ENCODE measurements at regions not wholly inside any gene's neighbourhood (a gene's known extent, or its start where the extent isn't known, plus 50 kb on each side); places are given as distances from the start of the nearest gene placed in this dataset.

DNA sequence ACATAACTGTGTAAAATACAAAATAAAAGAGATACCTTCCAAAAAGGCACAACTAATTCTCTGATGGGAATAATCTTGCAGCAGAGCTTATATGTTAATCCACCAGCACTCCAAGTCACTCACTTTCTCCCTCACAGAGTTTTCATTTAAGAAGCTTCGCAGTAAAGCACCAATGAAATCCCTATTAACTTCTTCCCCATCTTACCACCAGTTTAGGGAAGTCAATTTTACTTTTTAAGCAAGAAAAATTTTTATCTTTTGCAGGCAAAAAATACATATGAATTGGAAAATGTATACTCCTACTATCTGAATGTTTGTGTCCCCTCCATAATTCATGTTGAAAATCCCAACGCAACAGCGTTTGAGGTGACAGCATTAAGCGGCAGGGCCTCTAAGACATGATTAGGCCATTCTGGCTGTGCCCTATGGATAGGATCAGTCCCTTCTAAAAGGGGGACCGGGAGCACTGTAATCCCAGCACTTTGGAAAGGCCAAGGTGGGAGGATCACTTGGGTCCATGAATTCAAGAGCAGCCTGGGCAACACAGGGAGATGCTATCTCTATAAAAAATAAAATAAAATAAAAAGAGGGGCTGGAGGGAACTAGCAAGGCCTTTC lies 435.8 kb downstream of the SHQ1 start:
- no peak for FAIRE-seq
- no peak for DNase-seq (ENCODE audit: insufficient read length, low spot score)

DNA sequence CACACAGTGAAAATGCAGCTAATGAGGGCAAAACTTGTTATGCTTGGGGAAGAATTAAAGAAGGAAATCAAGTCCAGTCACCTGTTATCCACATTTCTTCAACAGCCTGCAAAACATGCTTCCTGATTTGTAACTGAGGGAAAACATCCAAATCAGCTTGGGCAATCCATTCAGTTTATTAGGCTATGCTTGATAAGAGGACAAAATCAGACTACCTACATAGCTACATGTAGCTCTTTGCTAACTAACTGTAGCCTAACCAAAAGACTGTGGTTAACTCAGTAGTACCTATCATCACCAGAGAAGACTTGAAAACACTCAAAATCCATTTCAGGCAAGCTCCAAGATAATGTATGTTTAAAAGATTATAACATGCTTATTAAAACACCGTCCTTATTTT lies 436.4 kb downstream of the SHQ1 start:
- FAIRE-seq, result no peak
- DNase-seq (ENCODE audit: insufficient read length, low spot score), result no peak

DNA sequence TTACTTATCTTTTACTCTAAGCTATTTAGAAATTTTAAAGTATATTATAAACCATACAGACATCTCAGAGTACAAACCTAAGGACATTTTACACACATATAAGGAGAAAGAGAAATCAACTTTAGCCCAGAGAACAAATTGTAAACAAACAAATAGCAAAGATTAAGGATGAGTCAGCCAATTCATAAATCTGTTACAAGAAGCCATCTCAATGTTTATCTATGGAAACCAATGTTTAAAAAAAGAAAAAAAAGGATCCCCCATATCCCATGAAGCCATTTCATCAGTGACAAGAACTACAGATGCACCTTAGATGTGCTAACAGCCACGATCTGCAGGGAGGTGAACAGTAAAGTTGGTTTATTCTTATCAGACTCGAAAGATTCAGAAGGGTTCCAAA lies 437.1 kb downstream of the SHQ1 start:
- FAIRE-seq (no peak), DNase-seq (ENCODE audit: insufficient read length, low spot score) (no peak)

DNA sequence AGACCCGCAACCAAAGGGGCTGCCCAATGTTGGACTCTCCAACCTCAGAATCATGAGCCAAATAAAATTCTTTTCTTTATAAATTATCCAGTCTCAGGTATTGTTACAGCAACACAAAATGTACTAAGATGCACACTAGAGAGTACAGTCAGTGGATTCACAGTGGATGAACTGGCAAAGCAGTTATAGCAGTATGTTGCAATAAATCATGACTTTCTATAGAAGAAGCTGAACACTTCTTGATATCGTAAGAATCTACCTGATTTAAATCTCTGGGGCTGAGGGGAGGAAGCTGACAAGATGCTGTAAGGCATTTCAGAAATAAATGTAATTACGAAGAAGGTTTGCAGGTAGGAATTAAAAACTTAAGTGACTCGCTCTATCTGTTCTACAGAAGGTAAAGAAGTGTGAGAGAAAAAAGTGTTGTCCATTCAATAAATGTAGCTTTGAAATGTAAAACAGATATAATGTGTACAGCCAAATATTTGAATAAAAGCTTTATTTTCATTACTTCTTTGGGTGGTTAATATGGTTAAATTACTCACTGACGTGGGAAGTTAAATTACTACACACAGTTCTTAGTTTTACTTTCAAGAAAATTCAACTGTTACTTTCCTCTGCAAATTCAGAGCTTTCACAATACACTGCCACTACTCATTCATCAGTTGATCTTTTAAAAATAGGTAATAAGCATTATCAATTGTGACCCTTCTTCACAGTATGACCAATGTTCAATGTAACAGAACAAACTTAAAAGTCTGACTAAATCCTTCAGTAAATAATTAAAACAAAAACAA lies 439.1 kb downstream of the SHQ1 start:
- no peak for FAIRE-seq
- DNase-seq (ENCODE audit: insufficient read length, low spot score), result no peak

DNA sequence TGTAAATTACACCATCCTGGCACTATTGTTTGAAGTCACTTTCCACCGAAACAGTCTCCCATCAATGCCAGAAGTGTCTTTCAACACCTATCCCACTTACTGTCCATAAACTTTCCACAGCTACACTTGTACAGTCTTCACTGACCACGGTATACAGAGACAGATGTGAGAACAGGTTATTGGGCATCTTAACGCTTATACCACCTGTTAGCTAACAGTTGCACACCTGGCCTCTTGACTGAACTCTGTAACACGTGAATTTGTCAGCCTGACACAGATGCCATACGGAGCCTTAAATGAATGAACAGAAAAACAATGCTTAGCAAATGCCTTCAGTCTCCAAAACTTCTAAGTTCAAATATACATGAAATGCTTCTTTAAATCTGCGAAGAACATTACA lies 440.5 kb downstream of the SHQ1 start:
- DNase-seq (ENCODE audit: insufficient read length, low spot score) (no peak), FAIRE-seq (no peak)

DNA sequence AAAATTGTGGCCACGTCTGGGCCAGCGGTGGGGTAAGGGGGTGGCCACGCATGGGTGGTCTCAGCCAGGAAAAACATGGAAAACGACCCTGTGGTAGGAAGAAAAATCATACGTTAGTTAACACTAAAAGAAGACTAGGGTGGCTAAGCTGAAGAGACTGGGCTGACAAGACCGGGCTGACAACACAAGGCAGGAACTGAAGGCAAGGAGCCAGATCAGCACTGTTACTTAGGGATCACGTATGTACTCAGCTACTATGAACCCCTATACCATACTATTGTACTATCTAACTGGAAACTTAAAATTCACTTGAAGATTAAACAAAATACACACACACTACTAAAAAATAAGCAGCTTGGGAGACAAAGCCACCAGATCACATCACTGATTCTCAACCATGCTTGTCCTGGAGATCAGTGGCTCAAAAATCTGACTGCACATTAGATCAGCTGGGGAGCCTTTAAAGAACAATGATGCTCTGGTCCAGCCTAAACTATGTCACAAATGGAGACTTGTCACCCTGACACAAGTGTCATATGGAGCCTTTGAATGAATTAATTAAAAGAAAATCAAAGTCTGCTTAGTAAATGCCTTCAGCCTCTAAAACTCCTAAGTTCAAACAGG lies 442.2 kb downstream of the SHQ1 start:
- DNase-seq (ENCODE audit: insufficient read length, low spot score) (no peak), FAIRE-seq (no peak)

DNA sequence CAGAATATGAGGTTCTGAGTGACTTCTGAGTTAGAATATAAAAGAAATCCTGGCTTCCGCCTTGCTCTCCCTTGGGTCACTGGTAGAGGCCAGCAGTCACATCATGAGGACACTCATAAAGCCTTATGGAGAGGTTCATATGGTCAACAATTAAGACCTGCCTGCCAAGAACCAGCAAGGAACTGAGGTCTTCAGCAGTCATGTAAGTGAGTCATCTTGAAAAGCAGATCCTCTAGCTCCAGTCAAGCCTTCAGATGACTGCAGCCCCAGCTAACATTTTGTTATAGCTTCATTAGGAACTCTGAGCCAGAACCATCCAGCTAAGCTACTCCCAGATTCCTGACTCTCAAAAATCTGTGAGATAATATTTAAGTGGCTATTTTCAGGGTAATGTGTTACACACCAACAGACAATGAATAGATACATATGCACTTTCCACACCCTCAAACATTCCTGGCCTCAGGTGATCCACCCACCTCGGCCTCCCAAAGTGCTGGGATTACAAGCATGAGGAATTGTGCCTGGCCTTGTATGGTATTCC lies 447.2 kb downstream of the SHQ1 start:
- DNase-seq (ENCODE audit: insufficient read length, low spot score) (no peak), FAIRE-seq (no peak)

DNA sequence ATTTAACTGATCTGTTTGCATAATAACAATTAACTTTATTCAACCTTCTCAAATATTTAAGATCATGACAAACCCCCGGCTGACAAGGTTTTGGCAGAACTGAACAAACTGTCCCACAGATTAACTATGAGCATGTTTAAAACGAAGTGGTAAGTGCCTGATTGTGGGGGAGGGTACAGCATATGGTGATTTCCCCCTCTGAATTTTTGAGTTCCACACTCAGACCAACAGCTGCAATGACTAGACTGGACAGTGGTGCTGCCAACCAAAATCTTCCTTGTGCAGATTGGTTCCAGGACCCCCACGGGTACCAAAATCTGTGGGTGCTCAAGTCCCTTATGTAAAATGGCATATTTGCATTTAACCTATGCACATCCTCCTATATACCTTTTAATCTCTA lies 449.5 kb downstream of the SHQ1 start:
- DNase-seq (ENCODE audit: insufficient read length, low spot score) (no peak), FAIRE-seq (no peak)

DNA sequence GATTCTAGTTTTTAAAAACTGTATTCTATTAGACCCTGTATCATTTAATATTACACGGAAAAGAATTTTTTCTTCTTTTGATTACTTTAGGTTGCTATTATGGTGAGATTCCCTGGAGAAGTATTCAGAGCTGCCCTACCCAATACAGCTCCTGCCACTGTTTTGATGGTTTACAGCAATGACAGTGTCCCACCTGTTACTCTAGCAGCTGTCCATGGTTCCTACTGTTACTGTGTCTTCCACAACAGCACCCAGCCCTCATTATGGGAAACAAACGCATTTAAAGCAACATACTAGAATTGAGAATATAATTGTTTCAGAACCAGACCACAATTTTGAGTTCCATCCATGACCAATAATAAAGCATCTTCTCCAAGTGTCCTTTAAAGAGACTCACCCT lies 450.7 kb downstream of the SHQ1 start:
- FAIRE-seq (no peak), DNase-seq (ENCODE audit: insufficient read length, low spot score) (no peak)

DNA sequence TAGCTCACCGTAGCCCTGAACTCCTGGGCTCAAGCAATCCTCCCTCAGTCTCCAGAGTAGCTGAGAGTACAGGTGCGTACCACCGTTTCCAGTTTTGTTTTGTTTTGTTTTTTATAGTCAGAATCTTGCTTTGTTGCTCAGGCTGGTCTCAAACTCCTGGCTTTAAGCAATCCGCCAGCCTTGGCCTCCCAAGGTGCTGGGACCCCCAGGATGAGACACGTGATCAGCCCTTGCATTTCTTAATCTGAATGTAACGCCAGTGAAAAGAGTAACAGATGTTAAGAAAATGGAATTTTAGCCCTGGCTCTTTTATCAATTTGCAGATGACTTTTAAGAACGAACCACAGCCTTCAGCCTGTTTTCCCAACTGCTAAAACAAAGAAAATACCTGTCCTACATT lies 451.3 kb downstream of the SHQ1 start:
- FAIRE-seq, result no peak

DNA sequence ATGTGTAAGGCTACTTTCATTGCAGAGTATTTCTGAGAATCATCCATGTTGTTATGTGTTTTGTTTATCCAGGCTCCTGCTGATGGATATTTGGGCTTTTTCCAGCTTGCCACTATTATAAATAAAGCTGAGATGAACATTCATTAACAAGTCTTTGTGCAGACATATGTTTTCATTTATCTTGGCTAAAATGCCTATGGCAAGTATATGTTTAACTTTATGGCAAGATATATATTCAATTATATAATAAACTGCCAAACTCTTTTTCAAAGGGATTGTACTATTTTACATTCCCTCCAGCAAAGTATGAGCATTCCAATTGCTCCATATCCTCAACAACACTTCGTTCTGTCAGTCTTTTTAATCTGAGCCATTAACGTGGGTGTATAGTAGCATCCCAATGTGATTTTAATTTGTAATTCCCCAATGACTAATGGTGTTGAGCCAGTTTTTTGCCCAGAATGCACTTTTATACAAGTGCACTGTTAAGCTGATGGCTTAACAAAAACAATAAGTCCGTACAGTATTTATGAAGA lies 452.4 kb downstream of the SHQ1 start:
- no peak for FAIRE-seq
- DNase-seq (ENCODE audit: insufficient read length, low spot score), result no peak

More for the DNA sequence above, 451.3 kb downstream of the SHQ1 start:
- no peak for DNase-seq (ENCODE audit: insufficient read length, low spot score)

DNA sequence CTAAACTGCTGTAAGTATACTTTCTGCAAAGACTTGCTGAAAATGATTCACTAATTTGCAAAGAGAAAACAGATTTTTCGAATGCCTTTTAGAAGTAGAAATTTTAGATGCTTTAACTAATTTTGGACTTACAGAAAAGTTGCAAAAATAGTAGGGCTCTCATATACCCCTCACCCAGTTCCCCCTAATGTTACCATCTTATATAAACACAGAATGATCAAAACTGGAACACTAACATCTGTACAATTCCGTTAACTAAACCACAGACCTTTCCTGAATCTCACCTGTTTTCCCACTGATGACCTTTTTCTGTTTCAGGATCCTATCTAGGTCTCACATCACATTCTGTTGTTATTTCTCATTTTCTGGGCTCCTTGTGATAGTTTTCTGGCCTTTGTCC lies 454.8 kb downstream of the SHQ1 start:
- FAIRE-seq (no peak), DNase-seq (ENCODE audit: insufficient read length, low spot score) (no peak)

DNA sequence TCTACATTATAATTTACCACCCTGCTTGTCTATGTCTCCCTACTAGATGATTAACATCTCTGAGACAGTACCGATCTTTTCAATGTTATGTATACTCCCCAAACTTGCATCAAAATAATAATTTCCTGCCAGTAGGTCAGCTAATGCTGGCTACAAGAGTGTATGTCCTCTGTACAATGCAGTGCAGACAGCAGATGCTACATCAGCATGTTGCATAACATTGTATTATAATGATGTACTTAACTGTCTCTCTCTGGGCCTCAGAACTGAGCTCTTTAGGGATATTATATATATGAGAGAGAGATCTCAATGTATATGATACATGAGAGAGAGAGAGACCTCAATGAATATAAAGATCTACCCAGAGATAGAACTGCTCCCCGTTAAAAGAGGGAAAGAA lies 456.6 kb downstream of the SHQ1 start:
- no peak for DNase-seq (ENCODE audit: insufficient read length, low spot score)
- no peak for FAIRE-seq

DNA sequence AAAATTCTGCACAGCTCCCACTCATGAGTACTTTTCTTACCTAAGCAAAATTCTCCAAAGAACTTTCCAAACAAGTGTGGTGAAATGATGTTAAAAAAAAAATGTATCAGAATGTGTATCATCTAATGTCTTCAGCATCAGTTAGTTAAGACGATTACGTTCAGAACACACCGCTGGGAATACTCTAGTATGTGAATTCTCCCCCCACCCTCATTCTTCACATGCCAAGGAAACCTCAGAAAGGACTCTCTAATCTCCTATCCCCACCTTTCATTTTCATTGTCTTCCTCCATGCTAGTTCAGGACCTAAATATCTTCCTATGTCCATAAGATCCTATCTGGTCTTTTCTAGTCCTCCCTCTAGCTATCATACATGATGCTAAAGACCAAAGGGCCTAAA lies 457.4 kb downstream of the SHQ1 start:
- FAIRE-seq, result no peak
- DNase-seq (ENCODE audit: insufficient read length, low spot score), result no peak

DNA sequence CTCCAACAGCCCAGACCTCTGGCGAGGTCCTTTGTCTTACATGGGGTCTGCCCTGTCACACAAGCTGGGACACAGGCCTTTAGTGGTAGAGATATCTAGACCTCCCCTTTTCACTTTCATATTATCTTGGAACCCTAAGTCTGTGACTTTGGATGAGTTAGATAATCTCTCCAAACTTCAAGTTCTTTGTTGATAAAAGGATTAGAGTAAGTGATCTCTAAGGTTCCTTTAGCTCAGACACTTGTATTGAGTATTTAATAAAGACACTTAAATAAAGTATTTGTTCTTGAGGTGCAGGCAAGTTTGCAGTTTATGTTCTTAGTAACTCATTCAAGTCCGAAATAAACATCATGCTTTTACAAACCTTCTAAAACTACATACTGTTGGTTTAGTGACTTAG lies 459.6 kb downstream of the SHQ1 start:
- FAIRE-seq (no peak), DNase-seq (ENCODE audit: insufficient read length, low spot score) (no peak)

DNA sequence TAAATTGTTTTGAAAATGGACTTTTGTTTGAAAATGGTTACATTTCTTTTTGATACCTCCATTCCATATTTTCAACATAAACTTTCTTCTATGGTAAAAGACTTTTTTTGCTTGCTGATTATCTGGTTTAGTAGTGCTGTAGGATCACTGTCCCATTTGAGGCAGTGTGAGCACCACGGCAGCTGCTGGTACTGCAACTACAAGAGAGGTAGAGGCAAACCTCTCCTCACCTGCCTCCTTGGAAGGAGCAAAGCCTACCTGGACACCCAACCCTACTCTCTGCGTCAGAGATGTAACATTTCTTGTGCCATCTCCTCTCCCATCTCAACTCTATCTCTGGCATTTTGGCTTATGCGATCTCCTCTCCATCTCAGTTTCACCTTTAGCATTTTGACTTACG lies 460.1 kb downstream of the SHQ1 start:
- no peak for FAIRE-seq
- DNase-seq (ENCODE audit: insufficient read length, low spot score), result no peak

DNA sequence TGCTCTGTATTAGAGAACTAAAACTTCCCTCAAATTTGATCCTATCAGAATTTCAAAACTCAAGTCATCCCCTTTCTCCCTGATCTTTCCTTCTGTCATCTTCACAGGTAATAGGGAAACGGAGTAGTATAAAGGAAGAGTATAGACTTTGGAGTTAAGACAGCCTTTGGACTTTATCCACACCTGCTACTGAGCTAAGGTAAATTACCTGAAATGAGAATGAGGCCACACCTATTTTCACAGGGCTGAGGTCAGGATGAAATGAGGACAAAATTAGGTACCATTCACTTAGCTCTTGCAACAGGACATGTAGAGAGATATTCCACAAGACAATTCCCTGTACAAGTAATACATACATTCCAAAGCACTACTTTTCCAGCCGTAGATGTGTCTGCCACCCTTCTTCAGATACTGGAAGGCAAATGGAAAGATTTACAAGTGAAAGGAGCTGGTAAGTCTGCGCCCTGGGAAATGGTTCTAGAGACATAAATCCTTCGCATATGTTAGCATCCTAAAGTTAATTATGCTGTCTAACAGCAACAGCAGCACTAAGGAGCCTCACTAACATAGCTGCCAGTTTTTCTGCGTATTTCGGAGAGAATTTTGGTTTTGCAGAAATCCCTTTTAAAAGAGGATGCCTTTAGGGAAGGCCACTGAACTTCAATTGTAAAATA lies 461.8 kb downstream of the SHQ1 start:
- DNase-seq (ENCODE audit: insufficient read length, low spot score), result no peak
- FAIRE-seq, result no peak

DNA sequence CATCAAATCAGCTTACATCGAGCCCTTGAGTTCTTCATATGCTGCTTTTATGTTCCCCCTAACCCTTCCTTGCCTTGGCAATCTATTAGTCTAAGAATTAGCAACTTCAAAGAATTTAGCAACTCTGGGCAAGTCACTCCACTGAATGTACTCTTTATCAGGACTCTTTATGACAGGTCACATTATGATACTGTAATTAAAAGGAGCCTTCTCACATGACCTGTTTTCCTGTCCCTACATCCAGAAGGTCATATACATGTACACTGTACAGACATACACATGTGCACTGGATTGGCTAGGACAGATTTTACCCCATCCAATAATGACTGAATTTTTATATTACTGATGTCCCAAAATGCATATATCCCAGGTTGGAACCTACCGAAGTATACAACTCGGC lies 463.1 kb downstream of the SHQ1 start:
- no peak for DNase-seq (ENCODE audit: insufficient read length, low spot score)
- no peak for FAIRE-seq

DNA sequence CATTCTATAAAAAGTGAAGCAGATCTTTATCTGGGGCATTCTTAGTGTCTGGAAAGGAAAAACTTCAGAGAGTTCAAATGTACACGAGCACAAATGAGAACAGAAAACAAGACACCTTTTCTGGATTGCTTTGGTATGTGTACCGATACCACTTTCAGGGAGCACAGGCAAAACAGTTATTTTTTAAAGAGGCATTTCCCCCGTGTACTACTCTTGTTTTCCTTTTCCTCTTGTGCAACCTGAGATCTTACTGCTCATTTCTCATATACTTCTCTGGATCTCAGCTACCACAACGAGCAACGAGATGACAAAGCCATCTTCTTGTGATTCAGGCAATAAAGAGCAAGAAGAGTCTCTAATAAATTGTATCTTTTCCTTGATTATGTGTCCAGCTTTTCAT lies 463.6 kb downstream of the SHQ1 start:
- FAIRE-seq (no peak), DNase-seq (ENCODE audit: insufficient read length, low spot score) (no peak)

DNA sequence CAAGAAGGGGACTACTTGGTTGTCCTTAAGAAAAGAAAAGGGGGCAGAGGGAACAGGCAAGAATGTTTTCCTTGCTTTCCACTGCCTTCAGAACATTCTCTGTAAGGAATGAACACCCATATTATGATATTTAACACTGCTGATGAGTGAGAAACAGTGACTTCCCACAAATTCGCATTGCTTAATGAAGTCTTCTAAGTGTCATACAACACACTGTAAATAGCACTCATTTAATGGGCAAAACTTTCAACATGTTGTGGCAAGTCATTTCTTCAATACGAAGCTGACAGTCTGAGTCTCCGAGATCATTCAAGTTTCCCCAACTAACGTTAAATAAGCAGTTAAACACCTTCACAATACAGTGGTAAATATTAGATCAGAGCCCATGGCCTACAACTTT lies 464.4 kb downstream of the SHQ1 start:
- DNase-seq (ENCODE audit: insufficient read length, low spot score) (no peak), FAIRE-seq (no peak)

DNA sequence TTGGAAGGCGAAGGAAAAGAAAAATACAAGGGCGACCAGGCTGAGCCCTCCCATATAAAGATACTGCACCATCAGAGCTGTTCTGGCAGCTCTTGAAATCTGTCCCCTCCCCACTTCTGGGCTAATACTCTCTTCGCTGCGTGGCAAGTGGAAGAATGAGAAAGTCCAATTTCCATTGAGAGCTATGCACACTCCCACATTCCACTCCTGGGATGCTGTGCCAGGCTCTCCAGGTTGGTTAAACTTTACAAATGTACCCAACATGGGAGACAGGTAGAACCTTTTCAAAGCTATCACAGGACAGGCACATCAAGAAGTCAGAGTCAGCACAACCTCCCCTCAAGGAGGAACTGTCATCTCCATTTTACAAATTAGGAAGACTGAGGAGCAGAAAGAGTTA lies 465.0 kb downstream of the SHQ1 start:
- FAIRE-seq (no peak), DNase-seq (ENCODE audit: insufficient read length, low spot score) (no peak)

Measured in HTR-8/SVneo (cell line).